Esophagus muscularis mucosa (tissue), 3 donors: ENCODE measurements at regions not wholly inside any gene's neighbourhood (a gene's known extent, or its start where the extent isn't known, plus 50 kb on each side); places are given as distances from the start of the nearest gene placed in this dataset.

ENCODE experiments used
- POLR2A ChIP-seq: fragments of 450-650 bp; IDR thresholded peaks from one replicate; pipeline ENCODE4 v1.6.1; 2017; ENCODE audit warnings: antibody characterized with exemption, moderate library complexity, mild to moderate bottlenecking, low read depth
- TF ChIP-seq, protein P1 (sequence below), 3 experiments: fragments of 200-600 bp in 2 of 3; fragments of 450-650 bp in 1 of 3; sonication (generic) in 2 of 3; IDR thresholded peaks; one replicate each; pipeline ENCODE4 v1.5.1; 2017 to 2019; ENCODE audit warnings: antibody characterized with exemption in 3 of 3, mild to moderate bottlenecking in 2 of 3, moderate library complexity in 1 of 3

DNA sequence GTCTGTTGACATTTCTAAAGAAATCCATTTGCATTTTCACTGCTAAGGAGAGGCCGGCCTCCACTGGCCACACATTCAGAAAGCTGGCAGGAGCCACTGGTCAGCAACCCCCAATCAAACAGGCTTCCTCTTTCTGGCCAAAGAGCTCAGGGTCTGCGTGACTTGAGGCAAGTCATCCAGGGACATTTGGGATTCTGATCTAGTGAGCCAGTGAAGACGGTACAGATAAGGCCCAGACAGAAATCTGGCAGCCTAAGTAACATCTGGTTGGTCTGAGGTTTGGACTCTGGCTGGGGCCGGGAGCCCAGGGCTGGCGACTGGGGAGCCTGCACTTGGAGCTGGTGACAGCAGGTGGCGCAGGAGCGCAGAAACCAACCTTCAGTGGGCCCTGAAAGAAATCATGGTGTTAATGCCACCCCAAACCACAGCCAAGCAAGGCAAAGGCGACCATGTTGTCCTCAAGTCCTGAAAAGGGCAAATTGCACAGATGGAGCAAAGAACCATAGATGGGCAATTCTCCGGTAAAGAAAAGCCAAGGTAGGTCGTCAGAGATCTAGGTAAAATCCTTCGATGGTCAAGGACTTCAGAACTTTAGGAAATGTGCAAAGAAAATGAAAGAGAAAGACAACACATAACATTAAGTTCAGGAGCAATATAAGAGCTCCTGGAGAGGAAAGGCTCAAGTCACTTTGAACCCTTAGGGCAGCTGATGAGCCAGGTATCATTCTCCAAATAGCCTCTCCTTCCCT is 99.4 kb upstream of the BLID start:
- TF ChIP-seq POLR2A, result no peak
- TF ChIP-seq, protein P1, sequence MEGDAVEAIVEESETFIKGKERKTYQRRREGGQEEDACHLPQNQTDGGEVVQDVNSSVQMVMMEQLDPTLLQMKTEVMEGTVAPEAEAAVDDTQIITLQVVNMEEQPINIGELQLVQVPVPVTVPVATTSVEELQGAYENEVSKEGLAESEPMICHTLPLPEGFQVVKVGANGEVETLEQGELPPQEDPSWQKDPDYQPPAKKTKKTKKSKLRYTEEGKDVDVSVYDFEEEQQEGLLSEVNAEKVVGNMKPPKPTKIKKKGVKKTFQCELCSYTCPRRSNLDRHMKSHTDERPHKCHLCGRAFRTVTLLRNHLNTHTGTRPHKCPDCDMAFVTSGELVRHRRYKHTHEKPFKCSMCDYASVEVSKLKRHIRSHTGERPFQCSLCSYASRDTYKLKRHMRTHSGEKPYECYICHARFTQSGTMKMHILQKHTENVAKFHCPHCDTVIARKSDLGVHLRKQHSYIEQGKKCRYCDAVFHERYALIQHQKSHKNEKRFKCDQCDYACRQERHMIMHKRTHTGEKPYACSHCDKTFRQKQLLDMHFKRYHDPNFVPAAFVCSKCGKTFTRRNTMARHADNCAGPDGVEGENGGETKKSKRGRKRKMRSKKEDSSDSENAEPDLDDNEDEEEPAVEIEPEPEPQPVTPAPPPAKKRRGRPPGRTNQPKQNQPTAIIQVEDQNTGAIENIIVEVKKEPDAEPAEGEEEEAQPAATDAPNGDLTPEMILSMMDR (IDR thresholded peaks at IDR 0.05), result peak in 2 of 3 experiments; percentile 92 to 93
